HG02970 (cell line): ENCODE measurements at regions not wholly inside any gene's neighbourhood (a gene's known extent, or its start where the extent isn't known, plus 50 kb on each side); places are given as distances from the start of the nearest gene placed in this dataset.
"Not testable (repeated sequence)": the region's sequence is repeated elsewhere in the genome, so short reads cannot be mapped to it uniquely, and the experiment has no call there.

Experiments used
- ATAC-seq: cut with Tn5 transposase; IDR thresholded peaks from one replicate; pipeline ENCODE4 v1.9.1; 2021; ENCODE audit warnings: mild to moderate bottlenecking, moderate library complexity, moderate number of reproducible peaks; ENCODE audit not compliant: unreplicated experiment, low FRiP score

GRCh38 chr4:9696561-9696960, 84.9 kb upstream of the DRD5 start:
- not testable (repeated sequence) for ATAC-seq

- not testable (repeated sequence) for ATAC-seq
These were observed 79.4 kb upstream of the DRD5 start for GRCh38 chr4:9702019-9702418.

GRCh38 chr4:9702696-9703095, 78.7 kb upstream of the DRD5 start:
- not testable (repeated sequence) for ATAC-seq

GRCh38 chr4:9703391-9703790, 78.0 kb upstream of the DRD5 start:
- no peak for ATAC-seq

GRCh38 chr4:9704126-9704525, 77.3 kb upstream of the DRD5 start:
- ATAC-seq: not testable (repeated sequence)

GRCh38 chr4:9704551-9705332, 76.7 kb upstream of the DRD5 start:
- ATAC-seq: no peak

GRCh38 chr4:9707281-9707680, 74.2 kb upstream of the DRD5 start:
- ATAC-seq: not testable (repeated sequence)

- ATAC-seq: not testable (repeated sequence)
These were observed 73.5 kb upstream of the DRD5 start for GRCh38 chr4:9707936-9708335.

GRCh38 chr4:9709724-9710123, 71.7 kb upstream of the DRD5 start:
- no peak for ATAC-seq

GRCh38 chr4:9715271-9715670, 66.2 kb upstream of the DRD5 start:
- ATAC-seq: not testable (repeated sequence)

GRCh38 chr4:9716093-9716492, 65.3 kb upstream of the DRD5 start:
- ATAC-seq: no peak

GRCh38 chr4:9718246-9718939, 63.0 kb upstream of the DRD5 start:
- not testable (repeated sequence) for ATAC-seq

- not testable (repeated sequence) for ATAC-seq
These were observed 59.3 kb upstream of the DRD5 start for GRCh38 chr4:9722131-9722530.
